NCI-H69 (cell line): ENCODE measurements at regions not wholly inside any gene's neighbourhood (a gene's known extent, or its start where the extent isn't known, plus 50 kb on each side); places are given as distances from the start of the nearest gene placed in this dataset.
"Not testable (repeated sequence)": the region's sequence is repeated elsewhere in the genome, so short reads cannot be mapped to it uniquely, and the experiment has no call there.

ENCODE experiments used
- DNase-seq: peaks from one replicate; lab custom pipeline; 2025; lab: John Stamatoyannopoulos, UW

DNA sequence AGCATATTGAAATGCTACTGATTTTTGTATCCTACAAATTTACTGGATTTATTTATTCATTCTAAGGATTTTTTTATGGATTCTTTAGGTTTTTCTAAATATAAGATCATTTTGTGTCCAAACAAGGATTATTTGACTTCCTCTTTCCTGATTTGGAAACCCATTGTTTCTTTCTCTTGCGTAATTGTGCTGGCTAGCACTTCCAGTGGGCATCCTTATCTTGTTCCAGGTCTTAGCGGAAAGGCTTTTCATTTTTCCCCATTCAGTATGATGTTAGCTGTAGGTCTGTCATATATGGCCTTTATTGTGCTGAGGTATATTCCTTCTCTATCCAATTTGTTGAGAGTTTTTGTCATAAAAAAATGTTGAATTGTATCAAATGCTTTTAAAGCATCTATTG, 57.2 kb upstream of the RHOJ start:
- no peak for DNase-seq

DNA sequence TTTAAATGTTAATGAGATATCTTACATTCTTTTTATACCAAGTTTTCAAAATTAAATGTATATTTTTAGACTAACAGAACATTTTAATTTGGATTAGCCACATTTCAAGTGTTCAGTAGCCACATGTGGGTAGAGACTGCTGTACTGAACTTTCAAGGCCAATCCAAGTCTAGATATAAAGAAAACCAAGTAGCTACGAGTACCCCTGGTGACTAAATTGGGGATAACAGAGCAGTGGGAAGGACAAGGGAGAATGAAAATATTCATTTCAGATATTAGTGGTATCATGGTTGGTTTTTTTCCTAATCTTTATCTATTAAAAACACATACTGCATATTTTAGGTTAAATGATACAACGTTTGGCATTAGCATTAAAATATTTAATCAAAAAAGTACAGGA, 69.4 kb upstream of the RHOJ start:
- peak; percentile 63 for DNase-seq

DNA sequence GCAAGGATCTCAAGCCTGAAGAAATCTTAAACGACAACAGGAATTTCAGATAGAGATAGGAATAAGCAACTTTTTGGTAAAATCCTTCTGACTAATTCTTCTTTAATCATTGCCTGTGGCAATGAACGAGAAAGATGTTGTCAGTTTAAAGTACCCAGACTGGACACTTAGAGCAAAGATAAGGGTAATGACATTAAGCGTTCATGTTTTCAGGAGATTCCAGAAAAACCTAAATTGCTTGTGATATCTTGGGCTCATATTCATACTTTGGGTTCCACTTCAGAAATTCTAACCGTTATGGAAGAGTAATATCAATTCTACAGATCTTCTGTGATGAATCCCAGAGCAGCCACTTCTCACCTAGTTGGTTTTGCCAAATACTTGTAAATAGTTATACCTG, 73.7 kb upstream of the RHOJ start:
- DNase-seq: no peak

DNA sequence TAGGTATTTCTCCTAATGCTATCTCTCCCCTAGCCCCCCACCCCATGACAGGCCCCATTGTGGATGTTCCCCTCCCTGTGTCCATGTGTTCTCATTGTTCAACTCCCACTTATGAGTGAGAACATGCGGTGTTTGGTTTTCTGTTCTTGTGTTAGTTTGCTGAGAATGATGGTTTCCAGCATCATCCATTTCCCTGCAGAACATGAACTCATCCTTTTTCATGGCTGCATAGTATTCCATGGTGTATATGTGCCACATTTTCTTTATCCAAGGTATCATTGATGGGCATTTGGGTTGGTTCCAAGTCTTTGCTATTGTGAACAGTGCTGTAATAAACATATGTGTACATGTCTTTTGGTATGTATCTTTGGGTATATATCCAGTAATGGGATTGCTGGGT, 61.2 kb upstream of the KCNH5 start:
- DNase-seq: not testable (repeated sequence)

DNA sequence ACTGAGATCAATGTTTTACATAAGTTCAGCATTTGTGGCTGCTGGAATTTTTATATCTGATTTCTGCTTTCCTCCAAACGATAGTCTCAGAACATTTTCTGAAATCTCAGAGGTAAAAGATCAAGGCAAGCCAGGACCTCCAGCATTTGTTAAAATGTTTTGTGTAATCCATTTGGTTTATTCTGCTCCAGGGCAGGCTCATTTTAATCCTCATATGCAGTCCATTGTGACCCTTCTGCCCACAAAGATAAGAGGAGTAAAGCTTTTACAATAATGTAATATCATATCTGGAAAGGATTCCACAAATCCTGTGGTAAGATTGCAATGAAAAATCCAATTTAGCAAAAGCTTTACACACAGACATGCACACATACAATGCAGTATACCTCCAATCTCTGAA, 55.3 kb upstream of the KCNH5 start:
- DNase-seq: no peak

DNA sequence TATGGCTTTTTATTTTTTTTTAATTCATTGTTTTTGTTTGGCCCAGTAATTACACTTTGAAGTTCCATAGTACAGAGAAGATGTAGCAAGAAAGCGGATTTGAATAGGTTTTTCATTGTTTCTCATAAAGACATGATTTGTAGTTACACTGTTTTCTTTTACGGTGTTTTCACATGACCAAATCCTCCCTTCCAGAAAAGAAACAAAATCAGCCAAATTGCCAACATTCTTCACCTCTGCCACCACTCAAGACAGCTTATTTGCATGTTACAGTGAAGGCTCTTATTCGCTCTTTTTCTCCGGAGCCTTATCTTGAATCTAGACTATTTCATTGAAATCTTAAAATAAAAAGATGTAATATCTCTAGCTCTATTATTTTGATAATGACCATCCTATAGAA, 50.9 kb upstream of the KCNH5 start:
- no peak for DNase-seq
